ENCODE measurements at regions not wholly inside any gene's neighbourhood (a gene's known extent, or its start where the extent isn't known, plus 50 kb on each side); places are given as distances from the start of the nearest gene placed in this dataset.
"Not testable (repeated sequence)": the region's sequence is repeated elsewhere in the genome, so short reads cannot be mapped to it uniquely, and the experiment has no call there.

- not testable (repeated sequence) for TF ChIP-seq POLR2A, CTCF (IDR thresholded peaks at IDR 0.05)
These were observed 674.4 kb downstream of the UQCRFS1 start for GRCh38 chr19:28538579-28538978.

Measured in heart left ventricle (tissue), 13 donors.